ENCODE measurements at regions not wholly inside any gene's neighbourhood (a gene's known extent, or its start where the extent isn't known, plus 50 kb on each side); places are given as distances from the start of the nearest gene placed in this dataset.

DNA sequence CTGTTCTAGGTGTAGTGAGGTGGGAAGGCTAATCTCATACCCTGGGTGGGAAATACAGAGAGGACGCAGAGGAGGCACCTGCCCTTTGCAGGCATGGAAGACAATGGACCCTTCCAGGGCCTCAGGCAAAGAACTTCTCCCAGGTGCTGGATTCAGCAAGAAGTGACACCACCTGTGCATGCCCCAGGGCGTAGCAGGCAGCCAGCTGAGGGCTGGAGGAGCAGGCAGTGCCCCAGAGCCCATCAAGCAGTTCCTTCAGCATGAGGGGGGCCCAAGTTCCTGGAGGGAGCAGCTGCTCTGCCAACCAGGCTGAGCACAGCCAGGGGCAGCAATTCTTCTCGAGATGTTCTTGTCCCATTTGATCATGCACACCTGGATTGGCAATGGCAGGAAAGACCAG, 170.3 kb upstream of the PDE10A start:
- no peak for TF ChIP-seq CTCF (conservative IDR thresholded peaks at IDR 0.05; ENCODE audit: low read depth, low read length)
- H3K4me3 ChIP-seq (ENCODE audit: low read depth, low read length), result no peak overlapping the region
- DNase-seq (ENCODE audit: low read depth), result no peak

GRCh38 chr6:165831812-165832510, 168.9 kb upstream of the PDE10A start:
- no peak for DNase-seq (ENCODE audit: low read depth)

DNA sequence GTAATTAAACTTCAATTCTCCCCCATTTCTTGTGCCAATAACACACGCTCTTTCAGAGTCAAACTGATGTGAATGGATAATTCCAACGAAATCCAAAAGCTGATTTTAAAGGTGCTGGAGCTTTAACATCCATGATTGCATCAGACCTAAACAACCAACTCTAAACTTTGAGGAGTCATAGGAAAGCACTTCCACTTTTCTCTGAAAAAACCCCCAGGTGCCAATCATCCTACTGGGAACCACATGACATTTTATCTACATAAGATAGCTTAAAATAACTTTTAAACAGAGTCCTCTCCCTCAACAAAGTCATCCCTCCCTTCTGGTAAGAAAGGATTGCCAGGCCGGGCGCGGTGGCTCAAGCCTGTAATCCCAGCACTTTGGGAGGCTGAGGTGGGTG, 167.7 kb upstream of the PDE10A start:
- H3K4me3 ChIP-seq (ENCODE audit: low read depth, low read length), result no peak overlapping the region
- TF ChIP-seq CTCF (conservative IDR thresholded peaks at IDR 0.05; ENCODE audit: low read depth, low read length), result no peak
- DNase-seq (ENCODE audit: low read depth), result no peak

More at GRCh38 chr6:165831812-165832510, 168.9 kb upstream of the PDE10A start:
- H3K4me3 ChIP-seq (ENCODE audit: low read depth, low read length), result no peak overlapping the region
- no peak for TF ChIP-seq CTCF (conservative IDR thresholded peaks at IDR 0.05; ENCODE audit: low read depth, low read length)

GRCh38 chr6:165829376-165829775, 166.3 kb upstream of the PDE10A start:
- TF ChIP-seq CTCF (conservative IDR thresholded peaks at IDR 0.05; ENCODE audit: low read depth, low read length), result no peak
- no peak for DNase-seq (ENCODE audit: low read depth)
- no peak overlapping the region for H3K4me3 ChIP-seq (ENCODE audit: low read depth, low read length)

GRCh38 chr6:165827190-165827518, 164.1 kb upstream of the PDE10A start:
- no peak for DNase-seq (ENCODE audit: low read depth)
- TF ChIP-seq CTCF (conservative IDR thresholded peaks at IDR 0.05; ENCODE audit: low read depth, low read length), result no peak
- no peak overlapping the region for H3K4me3 ChIP-seq (ENCODE audit: low read depth, low read length)

GRCh38 chr6:165826487-165827189, 163.6 kb upstream of the PDE10A start:
- no peak for TF ChIP-seq CTCF (conservative IDR thresholded peaks at IDR 0.05; ENCODE audit: low read depth, low read length)
- H3K4me3 ChIP-seq (ENCODE audit: low read depth, low read length), result no peak overlapping the region
- DNase-seq (ENCODE audit: low read depth), result no peak
